NCI-H2107 (cell line): ENCODE measurements at regions not wholly inside any gene's neighbourhood (a gene's known extent, or its start where the extent isn't known, plus 50 kb on each side); places are given as distances from the start of the nearest gene placed in this dataset.
"Not testable (repeated sequence)": the region's sequence is repeated elsewhere in the genome, so short reads cannot be mapped to it uniquely, and the experiment has no call there.

Source experiments
- DNase-seq: peaks from one replicate; lab custom pipeline; 2025; lab: John Stamatoyannopoulos, UW

DNA sequence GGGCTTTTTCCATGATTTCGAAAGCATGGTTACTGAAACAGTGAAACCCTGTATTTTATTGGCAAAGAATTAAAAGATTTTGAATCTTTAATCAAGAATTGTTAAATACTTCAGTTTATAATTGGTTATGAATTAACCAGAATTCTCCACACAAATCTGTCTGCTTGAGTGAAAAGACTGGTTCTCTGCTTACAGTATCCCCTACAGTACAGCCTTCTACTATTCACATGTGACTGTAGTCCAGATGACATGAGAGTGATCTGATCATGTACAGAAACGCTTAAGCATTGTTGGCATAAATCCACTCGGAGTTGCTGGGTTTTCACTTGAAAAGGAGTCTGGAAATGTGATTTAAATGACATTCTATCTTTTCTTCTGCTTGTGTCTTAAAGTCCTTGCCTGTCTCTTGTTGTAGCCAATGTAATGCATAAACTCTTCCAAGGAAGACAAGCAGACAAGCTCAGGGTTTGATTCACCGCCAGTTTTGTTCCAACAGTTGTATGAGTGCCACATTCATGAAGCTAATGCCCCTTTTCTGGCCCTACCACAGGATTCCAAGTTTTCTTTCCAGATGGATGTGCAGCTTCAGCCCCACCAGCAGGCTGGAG, 222.0 kb upstream of the LRIG3 start:
- no peak for DNase-seq

- DNase-seq, result no peak
Observed at GRCh38 chr12:59134750-59135149, 214.4 kb upstream of the LRIG3 start.

DNA sequence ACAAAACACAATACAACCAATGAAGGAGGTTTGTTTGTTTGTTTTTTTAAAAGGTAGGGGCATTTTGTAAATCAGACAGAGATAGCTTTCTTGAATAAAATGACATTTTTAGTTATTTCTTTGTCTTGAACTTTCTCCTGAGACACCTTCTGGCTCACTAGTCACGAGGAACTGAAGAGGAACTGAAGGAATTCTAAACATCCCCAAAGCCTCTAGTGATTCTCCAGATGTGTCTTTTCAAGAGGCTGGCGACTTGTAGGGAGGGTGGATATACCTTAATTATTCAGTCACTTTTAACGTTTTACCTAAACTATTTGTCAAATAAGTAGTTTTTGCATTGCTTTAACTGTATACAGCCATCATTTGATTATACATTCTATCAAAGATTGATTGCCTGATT, 211.2 kb upstream of the LRIG3 start:
- no peak for DNase-seq

DNA sequence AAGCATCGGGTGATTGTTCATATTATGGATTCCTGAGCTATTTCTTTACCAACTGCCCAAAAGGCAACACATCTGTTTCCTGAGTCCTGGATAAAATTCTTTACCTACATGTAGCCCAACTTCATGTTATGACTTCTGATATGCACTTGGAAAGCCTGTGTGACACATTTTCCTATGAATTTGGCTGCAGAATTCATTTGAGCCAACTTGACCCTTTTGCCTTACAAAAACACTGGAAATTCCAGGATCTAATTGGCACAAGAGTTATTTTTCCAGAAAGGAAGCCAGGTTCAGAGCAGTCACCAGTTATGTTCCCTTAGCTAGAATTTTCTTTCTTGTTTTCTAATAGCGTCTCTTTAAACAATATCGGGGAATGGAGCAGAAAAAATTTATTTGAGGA, 202.5 kb upstream of the LRIG3 start:
- DNase-seq, result no peak

GRCh38 chr12:59121451-59121850, 201.1 kb upstream of the LRIG3 start:
- no peak for DNase-seq

DNA sequence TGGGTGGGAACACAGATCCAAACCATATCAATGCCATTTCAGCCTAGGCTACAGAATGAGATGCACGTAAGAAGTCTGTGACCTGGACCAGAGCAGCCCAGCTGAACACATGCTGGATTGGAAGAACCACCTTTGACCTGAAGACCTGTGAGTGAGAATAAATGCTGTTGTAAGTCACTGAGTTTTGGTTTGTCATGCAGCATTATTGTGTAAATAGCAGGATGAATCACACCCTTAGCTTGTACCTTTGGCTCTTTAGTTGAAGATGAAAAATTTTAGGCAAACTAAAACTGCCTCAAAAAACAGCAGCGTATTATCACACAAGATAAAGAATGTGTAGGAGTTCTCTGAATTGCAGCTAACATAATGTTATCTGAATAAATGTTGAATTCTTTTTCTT, 199.4 kb upstream of the LRIG3 start:
- DNase-seq, result no peak

GRCh38 chr12:59118356-59118755, 198.1 kb upstream of the LRIG3 start:
- DNase-seq, result no peak

- DNase-seq, result no peak
Observed at GRCh38 chr12:59115995-59116394, 195.7 kb upstream of the LRIG3 start.

DNA sequence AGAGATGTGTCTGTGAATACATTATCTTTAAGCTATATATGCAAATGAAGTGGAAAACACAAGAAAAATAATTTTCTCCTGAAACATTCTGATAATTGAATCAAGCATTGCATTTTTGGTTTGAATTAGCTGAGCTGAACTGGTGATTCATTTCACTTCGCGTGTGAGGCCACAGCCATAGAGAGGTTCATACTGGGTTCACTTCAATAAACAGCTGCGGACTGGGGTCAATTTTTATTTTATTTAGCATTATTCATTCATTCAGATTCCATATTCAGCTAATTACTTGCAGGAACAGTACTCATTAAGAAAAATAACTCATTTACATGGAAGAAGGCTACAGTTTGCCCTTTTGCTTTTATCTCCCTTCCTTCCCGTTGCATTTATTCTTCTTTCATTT, 195.2 kb upstream of the LRIG3 start:
- DNase-seq, result no peak

DNA sequence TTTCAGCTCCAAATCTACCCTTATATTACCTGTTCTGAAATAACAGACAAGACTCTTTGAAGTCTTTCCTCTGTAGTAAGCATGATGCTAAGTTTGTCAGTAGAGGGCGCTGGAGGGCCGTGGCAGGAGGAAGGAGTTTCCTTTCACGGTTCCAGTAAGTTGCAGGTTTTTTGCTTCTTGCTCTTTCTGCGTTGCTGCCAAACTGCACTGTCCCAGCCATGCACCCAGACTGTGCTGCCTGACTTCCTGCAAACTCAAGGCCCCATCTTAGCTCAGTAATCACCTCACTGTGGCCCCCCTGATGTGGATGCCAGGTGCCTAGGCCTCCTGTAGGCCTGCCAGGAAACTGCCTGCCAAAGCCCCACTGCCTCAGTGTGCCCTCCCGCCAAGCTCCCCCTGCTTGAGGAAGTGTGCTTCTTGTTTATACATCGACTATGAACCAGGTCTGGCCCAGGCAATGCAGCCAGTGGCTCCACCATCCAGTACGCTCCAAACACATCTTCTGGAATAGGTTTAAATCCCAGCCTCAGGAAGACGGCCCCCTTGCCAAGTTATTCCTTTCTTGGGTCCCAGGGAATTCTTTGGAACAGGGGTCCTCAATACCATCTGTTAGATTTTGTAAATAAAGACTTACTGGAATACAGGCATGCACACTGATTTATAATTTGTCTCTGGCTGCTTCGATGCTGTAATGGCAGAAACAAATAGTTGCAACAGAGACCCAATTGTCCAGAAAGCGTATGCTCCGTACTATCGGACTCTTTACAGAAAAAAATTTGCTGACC, 193.7 kb upstream of the LRIG3 start:
- peak; percentile 31 for DNase-seq

- DNase-seq, result no peak
Observed at GRCh38 chr12:59111851-59112250, 191.5 kb upstream of the LRIG3 start.

DNA sequence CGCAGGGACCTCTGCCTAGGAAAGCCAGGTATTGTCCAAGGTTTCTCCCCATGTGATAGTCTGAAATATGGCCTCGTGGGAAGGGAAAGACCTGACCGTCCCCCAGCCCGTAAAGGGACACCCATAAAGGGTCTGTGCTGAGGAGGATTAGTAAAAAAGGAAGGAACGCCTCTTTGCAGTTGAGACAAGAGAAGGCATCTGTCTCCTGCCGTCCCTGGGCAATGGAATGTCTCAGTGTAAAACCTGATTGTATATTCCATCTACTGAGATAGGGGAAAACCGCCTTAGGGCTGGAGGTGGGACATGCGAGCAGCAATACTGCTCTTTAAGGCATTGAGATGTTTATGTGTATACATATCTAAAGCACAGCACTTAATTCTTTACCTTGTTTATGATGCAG, 188.2 kb upstream of the LRIG3 start:
- DNase-seq, result not testable (repeated sequence)

DNA sequence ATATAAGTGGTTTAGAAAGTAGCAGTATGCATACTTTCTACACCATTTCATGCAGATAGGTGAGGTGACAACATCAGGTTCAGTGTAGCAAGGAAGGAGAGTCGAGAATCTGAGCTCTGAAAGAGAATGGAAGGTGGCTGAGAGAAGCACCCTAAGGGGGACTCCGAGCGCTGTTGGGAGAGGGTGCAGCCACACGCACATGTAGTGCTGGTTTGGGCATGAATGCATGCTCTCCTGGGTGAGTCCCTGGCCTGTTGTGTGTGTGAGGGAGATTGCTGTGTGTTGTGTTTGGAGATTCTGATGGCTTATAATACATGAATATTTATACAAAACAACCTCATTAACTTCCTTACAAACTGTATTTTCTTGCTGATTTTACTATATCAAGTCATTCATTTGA, 180.3 kb upstream of the LRIG3 start:
- DNase-seq, result no peak

DNA sequence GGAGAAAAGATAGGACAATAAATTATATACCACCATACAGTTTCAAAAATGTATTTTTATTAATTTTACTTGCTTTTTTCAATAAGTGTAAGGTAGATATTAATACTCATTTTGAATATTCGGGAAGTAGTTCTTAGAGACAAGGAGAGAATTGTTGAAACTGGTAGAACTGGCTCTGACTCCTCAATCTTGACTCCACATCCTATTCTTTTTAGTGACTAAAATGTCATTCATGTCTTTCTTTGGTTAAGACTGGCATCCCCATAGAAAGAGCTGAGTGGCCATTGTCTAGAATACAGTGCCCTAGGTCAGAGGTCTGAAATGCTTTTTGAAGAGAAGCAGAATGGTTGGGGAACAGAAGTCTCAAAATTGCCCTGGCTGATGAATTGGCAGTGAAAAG, 177.6 kb upstream of the LRIG3 start:
- no peak for DNase-seq

DNA sequence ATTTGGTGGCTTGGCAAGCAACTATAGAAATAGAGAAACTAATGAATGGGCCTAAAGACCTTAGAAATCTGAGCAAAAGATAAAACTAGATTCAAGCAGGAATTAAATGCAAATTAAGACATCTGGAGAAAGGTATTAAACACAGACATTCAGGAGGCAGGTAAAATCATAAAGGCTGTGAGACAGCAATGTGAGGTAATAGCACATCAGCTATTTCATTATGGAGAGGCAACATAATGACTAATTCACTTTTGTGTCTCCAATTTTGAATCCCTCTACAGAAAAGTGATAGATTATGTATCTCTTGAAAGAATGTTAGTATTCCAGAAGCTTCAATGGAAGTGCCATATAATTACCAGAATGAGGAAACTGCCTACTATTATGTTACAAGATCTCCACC, 175.9 kb upstream of the LRIG3 start:
- DNase-seq, result no peak

DNA sequence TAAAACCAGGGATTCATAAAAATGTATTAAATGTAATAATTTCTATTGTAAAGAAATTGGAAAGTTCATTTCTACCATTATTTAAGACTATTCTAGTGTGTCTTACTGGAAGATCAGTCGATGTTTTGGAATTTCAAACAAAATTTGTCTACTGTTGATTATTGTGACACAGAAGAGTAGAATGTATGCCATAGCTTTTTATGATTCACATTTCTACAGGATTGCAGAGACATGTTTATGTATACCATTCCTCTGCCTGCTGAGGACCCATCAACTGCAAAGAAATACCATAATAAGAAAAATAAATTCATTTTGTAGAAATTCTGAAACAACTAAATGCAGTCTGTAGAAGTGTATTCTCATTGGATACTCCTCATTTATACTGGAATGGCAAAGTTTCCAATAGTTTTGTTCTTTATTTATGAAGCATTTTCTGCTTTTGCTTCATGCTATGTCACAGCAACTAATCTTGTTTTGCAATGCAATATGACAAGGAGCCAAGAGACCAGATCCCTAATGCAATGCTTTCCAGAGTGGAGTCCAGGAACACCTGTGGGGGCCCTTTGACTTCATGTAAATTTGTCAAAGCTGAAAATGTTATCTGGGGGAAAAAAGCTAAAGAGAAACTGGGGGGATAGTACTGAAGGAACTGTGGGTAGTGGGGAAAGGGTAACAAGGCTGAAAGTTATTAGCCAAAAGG, 172.9 kb upstream of the LRIG3 start:
- DNase-seq, result no peak

GRCh38 chr12:59088673-59089072, 168.4 kb upstream of the LRIG3 start:
- no peak for DNase-seq

DNA sequence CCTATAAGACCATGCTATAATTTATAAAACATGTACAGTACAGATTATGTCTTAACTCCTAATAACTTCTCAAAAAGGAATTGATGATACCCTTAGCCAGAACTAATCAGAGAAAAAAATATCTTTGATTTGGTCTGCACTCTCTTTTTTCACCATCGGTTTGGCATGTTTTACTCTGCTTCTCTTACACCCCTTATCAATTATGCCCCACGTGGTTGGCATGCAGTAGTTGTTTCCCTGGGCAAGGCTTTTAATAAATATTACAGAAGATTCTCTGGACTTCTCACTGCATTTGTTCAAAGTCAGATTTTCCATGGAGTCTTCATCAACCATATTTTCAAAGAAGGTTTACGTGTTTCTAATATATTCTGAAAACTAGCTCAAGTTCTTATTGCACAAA, 167.4 kb upstream of the LRIG3 start:
- no peak for DNase-seq

DNA sequence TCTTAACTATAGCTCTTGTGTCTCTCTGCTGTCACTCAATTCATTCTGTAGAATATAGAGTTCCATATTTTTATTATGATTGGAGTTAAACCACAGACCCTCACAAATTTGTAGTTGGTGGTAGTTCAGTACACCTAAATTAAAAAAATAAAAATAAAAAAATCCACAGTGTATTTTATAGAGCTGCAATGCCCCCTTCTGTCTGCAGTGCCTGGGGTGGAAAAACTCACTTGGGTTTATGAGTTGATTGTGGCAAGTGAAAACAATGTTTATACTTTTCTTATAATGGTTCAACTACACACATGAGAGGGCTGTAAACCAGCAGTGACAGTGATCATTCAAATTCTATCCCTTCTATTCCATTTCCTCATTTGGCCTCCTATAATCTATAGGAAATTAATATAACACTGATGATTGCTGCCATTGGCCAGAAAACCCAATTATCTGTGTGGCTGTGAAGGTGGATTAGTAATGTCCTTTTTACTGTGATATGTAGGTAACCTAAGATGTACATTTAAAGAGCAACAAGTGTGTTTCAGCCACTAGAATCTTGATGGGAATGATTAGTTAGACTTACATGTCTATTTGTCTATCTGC, 166.9 kb upstream of the LRIG3 start:
- no peak for DNase-seq

GRCh38 chr12:59086126-59086525, 165.8 kb upstream of the LRIG3 start:
- no peak for DNase-seq

GRCh38 chr12:59085690-59086089, 165.4 kb upstream of the LRIG3 start:
- no peak for DNase-seq

DNA sequence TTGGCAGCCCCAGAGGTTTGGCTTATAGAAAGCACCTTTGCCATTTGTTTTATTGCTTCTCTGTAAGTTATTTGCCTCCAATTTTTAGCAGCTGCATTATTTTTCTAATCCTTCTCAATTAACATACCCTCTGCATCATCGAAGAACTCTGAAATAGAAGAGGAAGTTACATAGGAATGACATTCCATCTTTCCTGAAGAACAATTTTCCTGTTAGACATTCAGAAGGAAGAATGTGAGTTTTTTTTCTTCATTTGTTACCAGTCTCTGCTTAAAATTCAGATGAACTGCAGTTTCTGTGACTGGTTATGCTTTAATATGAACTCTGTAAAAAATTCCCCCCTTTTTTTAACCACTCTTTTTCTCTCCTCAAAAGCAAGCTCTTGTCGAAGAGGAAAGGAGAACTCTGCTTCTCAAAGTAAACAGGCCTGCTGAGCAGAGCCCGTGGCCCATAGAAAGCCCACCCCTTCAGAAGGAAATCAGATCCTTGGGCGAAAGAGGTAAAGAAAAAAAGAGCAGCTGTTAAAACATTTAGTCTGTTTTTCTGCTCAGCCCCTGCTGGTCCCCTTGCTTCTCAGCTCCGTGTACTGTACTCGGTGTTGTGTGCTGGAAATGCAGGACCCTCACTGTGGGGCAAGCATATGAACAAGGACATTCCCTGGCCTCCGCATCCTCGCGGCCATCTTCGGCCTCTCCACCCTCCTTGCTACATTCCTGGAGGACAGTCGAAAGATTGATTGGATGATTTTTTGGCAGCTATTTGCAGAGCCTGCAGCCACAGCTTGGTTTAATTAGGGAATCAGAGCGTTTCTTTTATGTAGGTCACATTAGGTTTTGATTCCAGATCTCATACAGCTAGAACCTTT, 164.4 kb upstream of the LRIG3 start:
- no peak for DNase-seq
